ENCODE measurements at regions not wholly inside any gene's neighbourhood (a gene's known extent, or its start where the extent isn't known, plus 50 kb on each side); places are given as distances from the start of the nearest gene placed in this dataset.

GRCh38 chr9:10674586-10674985, 61.8 kb upstream of the PTPRD start:
- no peak for DNase-seq (ENCODE audit: low read depth in 3 of 3, low spot score in 2 of 3)

DNA sequence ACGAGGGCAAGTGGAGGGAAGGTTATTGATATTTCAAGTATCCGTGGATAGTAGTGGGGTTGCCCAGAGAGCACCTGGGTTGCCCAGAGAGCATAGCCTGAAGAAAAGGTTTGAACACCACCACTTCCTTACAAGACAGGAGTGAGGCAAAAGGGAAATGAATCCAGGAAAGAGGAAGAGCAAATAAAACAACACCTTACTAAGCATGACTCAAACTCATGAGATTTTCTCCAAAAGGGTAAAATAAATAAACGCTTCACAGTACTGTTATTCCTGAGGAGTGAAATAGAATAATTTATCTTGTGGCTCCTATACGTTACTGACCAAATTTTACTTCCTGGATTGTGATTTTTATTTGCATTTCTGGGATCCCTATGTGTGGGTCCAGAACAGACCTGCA, 65.2 kb upstream of the PTPRD start:
- DNase-seq (ENCODE audit: low read depth in 3 of 3, low spot score in 2 of 3) = no peak

DNA sequence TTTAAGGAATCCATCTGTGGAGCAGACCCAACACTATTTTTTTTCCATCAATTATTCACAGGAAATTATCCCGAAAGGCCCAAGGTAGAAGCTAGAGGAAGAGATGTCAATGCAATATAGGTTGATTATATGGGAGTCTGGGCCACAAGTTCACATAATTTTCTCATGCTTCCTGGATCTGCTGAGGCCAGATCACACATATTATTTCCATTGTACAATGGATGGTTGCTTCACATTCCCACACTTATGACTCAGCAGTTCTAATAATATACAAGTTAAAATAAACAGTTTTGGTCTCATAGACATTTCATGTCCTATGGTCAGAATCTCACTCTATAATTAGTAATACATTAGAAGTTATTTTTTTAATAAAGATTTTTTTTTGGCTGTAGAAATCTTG, 66.0 kb upstream of the PTPRD start:
- no peak for DNase-seq (ENCODE audit: low read depth in 3 of 3, low spot score in 2 of 3)

GRCh38 chr9:10686943-10687342, 74.1 kb upstream of the PTPRD start:
- no peak for DNase-seq (ENCODE audit: low read depth in 3 of 3, low spot score in 2 of 3)

DNA sequence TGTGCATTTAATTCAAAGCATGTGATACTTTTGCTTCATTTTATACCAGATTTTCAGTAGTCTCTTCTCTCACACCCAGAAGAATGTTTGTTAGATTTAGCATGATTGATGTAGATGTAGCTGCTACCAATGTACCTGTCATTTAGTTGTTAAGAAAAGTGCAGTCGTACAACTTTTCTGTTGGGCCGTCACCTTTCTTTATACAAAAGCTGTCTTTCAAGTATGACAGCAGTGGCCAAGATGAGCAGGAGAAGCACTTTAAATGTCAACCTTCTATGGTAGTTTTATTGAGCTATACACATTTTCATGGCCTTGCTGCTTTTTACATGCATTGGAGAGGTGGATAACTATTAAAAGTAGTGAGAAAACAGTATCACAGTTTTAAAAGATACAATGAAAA, 77.7 kb upstream of the PTPRD start:
- DNase-seq (ENCODE audit: low read depth in 3 of 3, low spot score in 2 of 3) = no peak

GRCh38 chr9:10697044-10697443, 84.2 kb upstream of the PTPRD start:
- no peak for DNase-seq (ENCODE audit: low read depth in 3 of 3, low spot score in 2 of 3)

- DNase-seq (ENCODE audit: low read depth in 3 of 3, low spot score in 2 of 3) = no peak
Observed at GRCh38 chr9:10700291-10700690, 87.5 kb upstream of the PTPRD start.

- no peak for DNase-seq (ENCODE audit: low read depth in 3 of 3, low spot score in 2 of 3)
Observed at GRCh38 chr9:10700915-10701314, 88.1 kb upstream of the PTPRD start.

GRCh38 chr9:10701906-10702305, 89.1 kb upstream of the PTPRD start:
- DNase-seq (ENCODE audit: low read depth in 3 of 3, low spot score in 2 of 3) = no peak

GRCh38 chr9:10703139-10703538, 90.3 kb upstream of the PTPRD start:
- no peak for DNase-seq (ENCODE audit: low read depth in 3 of 3, low spot score in 2 of 3)

GRCh38 chr9:10704720-10705119, 91.9 kb upstream of the PTPRD start:
- DNase-seq (ENCODE audit: low read depth in 3 of 3, low spot score in 2 of 3) = no peak

DNA sequence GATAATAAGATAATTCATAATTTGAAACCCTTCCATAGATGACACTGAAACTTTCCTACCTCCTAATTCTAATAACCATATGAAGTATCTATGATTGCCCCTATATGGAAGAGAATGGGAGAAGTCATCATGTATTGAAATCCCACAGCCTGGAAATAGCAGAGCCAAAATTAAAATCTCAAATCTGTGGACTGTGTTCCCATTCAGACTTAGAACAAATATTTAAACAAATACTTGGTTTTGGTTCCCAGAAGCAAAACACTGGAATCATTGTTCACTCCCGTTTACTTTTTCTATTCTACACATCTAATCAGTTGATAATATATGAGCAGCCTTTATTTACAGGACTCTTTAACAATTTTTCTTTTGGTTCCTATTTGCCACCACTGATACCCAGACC, 92.6 kb upstream of the PTPRD start:
- no peak for DNase-seq (ENCODE audit: low read depth in 3 of 3, low spot score in 2 of 3)

DNA sequence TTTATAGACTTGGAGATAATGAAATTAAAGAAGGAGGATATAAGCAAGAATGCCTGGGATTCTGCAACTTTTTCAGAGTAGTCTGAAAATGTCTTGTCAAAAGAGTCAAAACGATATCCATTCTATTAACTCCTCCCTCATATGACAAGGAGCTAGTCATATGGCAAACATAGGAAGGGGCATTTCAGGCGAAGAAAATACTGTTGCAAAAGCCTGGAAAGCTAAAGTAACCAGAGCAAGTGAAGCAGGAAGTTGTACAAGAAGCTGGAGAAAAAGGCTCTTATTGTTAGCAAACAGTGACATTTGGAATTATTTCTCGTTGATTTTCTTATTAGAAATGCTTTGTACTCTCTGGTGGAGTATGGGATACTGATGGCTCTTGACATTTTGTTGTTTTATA, 94.0 kb upstream of the PTPRD start:
- DNase-seq (ENCODE audit: low read depth in 3 of 3, low spot score in 2 of 3) = no peak

GRCh38 chr9:10721301-10721700, 108.5 kb upstream of the PTPRD start:
- no peak for DNase-seq (ENCODE audit: low read depth in 3 of 3, low spot score in 2 of 3)

DNA sequence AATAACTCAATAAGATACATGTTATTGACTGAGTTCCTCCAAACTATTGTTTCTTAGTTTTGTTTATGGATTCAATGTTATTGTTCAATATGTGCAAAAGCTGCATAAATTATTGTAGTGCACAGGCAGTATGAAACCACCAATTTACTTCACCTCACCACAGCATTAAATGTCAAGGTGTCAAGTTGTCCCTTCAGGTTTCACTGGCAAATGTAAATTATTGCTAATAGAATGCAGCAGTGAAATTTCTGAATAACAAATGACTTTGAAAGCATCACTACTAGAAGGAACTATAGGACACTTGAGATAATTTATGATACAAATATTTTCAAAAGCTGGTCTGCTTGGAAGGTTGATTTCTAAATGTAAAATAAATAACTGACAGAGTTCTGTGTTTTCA, 116.4 kb upstream of the PTPRD start:
- no peak for DNase-seq (ENCODE audit: low read depth in 3 of 3, low spot score in 2 of 3)

- DNase-seq (ENCODE audit: low read depth in 3 of 3, low spot score in 2 of 3) = no peak
Observed at GRCh38 chr9:10744669-10745068, 131.9 kb upstream of the PTPRD start.

DNA sequence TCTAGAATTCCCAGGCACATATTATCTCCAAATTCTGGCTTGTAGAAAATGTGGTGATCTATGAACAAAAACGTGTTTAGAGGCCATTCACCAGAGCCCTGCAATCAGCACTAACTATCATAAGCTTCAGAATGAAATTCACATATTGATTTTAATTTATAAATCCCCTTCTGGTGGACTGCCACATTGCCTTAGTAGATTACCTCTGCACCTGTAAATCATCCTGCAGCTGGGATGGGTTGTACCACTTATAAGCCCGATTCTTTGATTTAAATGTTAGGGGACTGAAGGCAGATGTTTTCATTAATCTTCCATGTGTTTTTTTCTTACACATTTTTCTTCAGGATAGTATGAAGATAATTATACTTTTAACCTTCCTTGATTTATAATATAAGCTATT, 140.7 kb upstream of the PTPRD start:
- no peak for DNase-seq (ENCODE audit: low read depth in 3 of 3, low spot score in 2 of 3)

DNA sequence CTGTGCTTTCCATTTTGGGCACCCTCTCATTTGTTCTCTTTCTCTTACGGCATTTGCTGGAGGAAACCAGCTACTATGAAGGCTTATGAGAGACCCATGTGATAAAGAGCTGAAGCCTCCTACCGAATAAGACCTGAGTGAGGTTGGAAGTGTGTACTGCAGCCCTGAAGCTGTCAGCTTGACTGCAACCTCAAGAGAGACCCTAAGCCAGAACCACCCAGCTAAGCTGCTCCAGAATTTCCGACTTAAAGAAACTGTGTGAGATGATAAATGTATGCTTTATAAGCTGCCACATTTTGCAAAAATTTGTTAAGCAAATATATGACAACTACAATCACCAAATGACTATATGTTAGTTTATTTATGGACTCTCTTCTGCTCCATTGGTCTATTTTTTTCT, 151.7 kb upstream of the PTPRD start:
- DNase-seq (ENCODE audit: low read depth in 3 of 3, low spot score in 2 of 3) = no peak

DNA sequence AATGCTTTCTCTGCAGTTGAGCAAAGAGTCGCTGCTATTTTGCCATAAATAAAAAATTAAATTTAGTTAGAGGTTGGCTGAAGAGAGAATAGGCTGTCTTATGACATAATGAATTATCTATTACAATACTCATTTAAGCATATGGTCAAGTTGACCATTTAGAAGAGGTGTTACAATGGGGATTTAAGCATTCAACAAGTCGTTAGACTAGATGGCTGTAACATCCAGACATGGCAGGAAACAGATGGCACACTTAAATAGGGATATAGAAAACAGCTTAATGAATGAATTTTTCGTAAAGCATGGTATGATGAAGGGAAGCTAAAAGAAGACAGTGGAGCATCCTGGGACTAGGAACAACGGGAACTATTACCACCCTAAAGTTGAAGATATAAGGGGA, 160.3 kb upstream of the PTPRD start:
- DNase-seq (ENCODE audit: low read depth in 3 of 3, low spot score in 2 of 3) = no peak

- no peak for DNase-seq (ENCODE audit: low read depth in 3 of 3, low spot score in 2 of 3)
Observed at GRCh38 chr9:10774051-10774450, 161.2 kb upstream of the PTPRD start.

- DNase-seq (ENCODE audit: low read depth in 3 of 3, low spot score in 2 of 3) = no peak
Observed at GRCh38 chr9:10785255-10785654, 172.5 kb upstream of the PTPRD start.

- DNase-seq (ENCODE audit: low read depth in 3 of 3, low spot score in 2 of 3) = no peak
Observed at GRCh38 chr9:10793306-10793705, 180.5 kb upstream of the PTPRD start.

DNA sequence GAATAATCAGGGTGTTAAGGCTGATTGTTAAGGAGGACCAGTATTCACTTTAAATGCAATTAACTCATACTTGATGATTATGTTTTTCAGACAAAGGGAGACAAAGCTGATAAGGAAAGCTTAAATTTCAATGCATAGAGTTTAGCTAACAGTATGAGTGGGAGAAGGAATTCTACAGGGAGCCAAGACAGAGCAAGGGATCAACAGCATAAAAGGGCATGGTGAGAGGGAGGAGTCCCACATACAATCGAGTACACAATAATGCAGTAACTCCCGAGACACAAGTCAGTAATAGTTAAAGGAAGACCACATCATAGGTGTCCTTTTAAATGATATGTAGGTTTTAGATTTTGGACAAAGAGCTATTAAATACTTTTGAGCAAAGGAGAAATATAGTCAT, 191.7 kb upstream of the PTPRD start:
- no peak for DNase-seq (ENCODE audit: low read depth in 3 of 3, low spot score in 2 of 3)

DNA sequence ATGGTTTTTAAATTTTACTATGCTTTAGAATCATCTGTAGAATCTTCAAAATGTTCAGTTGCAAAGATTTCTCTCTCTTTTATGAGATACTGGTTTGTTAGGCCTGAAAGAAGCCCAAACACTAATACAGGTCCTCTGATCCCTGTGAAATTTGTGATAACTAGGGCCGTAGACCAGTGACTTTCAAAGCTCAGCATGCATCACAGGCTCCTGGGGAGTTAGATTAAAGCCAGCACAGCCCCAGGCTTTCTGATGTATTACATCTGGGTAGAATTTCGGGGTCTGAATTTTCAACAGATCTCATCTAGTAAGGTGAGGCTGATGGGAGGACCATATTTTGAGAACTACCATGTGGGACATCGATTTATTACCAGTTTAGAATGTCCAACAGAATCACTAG, 194.1 kb upstream of the PTPRD start:
- DNase-seq (ENCODE audit: low read depth in 3 of 3, low spot score in 2 of 3) = no peak

Measured in right renal cortex interstitium (tissue), 3 donors.